HG02571 (cell line): ENCODE measurements at regions not wholly inside any gene's neighbourhood (a gene's known extent, or its start where the extent isn't known, plus 50 kb on each side); places are given as distances from the start of the nearest gene placed in this dataset.

Experiments used
- ATAC-seq: cut with Tn5 transposase; IDR thresholded peaks from one replicate; pipeline ENCODE4 v1.9.1; 2021; ENCODE audit warnings: mild to moderate bottlenecking, moderate library complexity; ENCODE audit not compliant: unreplicated experiment

GRCh38 chr14:62130441-62130840 lies 368.2 kb downstream of the SNAPC1 start:
- no peak for ATAC-seq

DNA sequence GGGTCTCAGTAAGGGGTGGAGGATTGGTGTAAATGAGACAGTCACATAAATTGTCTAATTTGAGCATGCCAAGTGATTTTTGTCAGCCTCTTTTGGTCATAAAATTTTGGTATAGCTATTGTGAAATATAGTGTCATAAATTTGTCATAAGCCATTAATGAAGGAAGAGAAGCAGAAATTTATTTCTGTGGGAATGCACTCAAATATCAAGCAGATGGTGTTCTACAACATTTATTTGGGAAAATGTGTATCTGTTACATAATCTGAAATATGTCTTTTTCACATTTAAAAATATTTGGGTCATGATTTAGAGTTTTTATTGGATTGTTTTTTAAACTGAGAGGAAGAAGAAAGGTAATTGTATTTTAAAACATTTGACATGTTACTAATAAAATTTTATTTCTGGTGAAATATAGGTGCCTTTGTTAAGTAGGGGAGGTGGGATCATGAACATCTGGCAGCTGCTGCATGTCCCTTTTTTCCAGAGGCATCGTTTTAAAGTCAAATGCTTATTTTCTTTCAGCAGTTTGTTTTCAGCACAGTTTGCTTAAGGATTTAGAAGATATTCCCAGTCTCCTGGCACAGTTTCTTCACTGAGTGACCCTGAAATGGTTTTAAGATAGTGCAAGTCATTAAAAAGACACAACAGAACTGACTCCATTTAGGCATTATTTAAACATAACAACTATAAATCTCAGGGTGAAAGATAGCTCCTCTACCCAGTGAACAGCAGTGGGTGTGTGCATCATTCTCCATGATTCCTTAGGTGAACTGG lies 371.7 kb downstream of the SNAPC1 start:
- ATAC-seq = no peak

GRCh38 chr14:62138593-62138992 lies 376.4 kb downstream of the SNAPC1 start:
- ATAC-seq = no peak

GRCh38 chr14:62141139-62141538 lies 378.9 kb downstream of the SNAPC1 start:
- no peak for ATAC-seq

DNA sequence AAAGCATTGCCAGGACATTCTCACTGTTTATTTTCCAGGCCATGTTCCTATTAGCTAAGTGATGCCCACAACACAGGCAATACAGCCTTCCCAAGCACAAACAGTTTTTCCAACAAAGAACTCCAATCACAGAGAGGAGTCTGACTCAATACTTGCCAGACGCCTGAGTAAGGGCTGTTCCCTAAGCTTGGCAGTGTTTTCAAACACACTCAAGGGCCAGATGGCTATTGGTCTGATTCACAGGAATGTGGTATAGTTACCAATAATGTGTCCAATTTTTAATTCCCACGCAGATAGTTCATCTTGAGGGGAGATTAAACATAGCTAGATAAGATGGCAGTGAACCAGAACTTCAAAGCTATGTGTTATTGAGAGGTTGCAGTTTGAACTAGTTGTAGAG lies 381.0 kb downstream of the SNAPC1 start:
- ATAC-seq = no peak

GRCh38 chr14:62144863-62145262 lies 382.6 kb downstream of the SNAPC1 start:
- ATAC-seq = no peak

- ATAC-seq = no peak
Observed at GRCh38 chr14:62146030-62146429, 383.8 kb downstream of the SNAPC1 start.

GRCh38 chr14:62156052-62156451 lies 393.8 kb downstream of the SNAPC1 start:
- ATAC-seq = no peak

GRCh38 chr14:62158779-62159178 lies 396.6 kb downstream of the SNAPC1 start:
- ATAC-seq = no peak

GRCh38 chr14:62159314-62159713 lies 397.1 kb downstream of the SNAPC1 start:
- ATAC-seq = no peak

GRCh38 chr14:62162998-62163589 lies 400.9 kb downstream of the SNAPC1 start:
- ATAC-seq = no peak

DNA sequence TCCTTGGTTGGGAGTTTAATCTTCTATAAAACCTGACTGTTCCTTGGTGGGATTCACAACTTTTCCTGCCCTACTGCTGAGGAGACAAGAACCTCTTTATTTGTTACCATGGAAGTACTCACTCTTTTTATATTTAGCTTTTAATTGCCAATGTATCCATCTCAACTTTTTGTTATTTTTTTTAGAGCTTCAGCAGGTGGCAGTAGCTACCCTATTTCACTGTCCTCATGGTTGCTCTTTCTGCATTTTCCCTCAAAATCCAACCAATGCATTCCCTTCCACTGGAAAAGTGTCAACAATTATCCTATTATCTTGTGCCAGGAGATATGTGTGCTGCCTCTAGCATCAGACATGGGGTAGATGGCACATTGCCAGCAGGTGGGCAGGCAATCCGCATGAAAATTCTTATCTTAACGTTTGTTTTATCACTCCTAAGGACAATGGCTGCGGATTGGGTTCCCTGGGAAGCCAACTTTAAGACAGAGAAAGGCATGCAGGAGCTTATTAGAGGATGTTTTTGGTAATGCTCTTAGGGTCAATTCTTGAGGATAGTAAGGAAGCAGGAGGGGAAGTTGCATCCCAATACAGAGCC lies 406.4 kb downstream of the SNAPC1 start:
- no peak for ATAC-seq

GRCh38 chr14:62179367-62180018 lies 417.3 kb downstream of the SNAPC1 start:
- ATAC-seq = no peak

DNA sequence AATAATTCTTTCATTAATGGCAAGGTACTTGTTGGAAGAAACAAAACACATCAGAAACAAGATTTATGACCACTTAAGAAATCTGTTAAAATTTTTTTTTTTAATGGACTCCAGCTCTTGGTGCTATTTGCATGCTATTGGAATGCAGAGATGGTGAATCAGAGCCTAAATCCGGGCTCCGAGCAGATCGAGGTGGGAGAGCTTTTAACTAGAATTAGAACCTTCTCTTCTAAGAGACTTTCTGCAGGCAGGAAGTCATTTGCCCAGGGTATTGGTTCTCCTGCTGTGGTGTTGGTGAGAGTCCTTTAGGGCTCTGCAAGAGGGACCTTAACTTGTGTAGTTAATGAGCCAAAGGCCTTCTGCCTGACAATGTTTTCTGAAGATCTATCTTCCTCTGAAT lies 419.4 kb downstream of the SNAPC1 start:
- ATAC-seq = no peak

DNA sequence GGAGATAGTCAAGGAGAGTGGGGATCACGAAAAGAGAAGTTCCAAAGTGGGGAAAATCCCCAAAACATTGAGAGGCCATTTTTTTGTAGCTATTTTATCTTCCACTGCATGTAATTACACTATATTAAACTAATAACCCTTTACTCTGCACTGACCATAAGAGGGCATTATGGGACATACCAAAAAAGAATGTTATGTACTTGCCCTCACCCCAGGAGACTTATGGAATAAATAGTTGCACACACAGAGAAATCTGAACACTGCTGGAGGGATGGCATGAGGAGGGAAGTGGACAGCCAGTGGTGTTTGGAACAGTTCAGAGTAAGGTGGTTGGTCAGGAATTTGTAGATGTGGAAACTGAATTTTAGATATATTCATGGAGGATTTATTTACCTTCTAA lies 422.9 kb downstream of the SNAPC1 start:
- ATAC-seq = no peak

- no peak for ATAC-seq
Observed at GRCh38 chr14:62187265-62187664, 425.0 kb downstream of the SNAPC1 start.

DNA sequence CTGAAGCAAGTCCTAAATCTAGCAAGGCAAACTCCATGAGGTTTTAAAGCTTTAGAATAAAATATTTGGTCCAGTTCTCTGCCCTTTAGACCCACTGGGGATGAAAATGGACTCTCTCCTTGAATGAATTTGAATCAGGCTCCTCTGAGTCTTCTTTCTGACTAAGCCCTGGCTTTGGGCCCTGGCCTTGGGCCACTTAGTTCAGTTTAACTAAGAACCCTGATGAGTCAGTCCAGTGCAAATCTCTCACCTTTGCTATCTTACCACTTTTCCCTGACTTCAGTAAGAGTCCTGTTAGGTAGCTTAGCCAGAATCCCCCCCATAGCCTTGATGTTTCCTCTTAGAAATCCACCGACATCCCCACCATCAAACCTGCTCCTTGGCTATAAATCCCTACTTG lies 427.5 kb downstream of the SNAPC1 start:
- no peak for ATAC-seq

DNA sequence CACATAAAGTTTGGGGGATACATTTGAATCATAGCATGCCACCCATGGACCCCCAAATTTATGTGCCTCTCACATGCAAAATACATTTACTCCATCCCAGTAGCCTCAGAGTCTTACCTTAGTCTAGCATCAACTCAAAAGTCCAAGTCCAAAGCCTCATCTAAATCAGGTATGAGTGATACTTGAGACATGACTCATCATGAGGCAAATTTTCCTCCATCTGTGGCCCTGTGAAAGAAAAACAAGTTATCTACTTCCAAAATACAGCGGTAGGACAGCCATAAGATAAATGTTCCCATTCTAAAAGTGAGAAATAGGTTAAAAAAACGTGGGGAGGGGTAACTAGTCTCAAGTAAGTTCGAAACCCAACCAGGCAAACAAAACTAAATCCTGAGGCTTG lies 444.2 kb downstream of the SNAPC1 start:
- no peak for ATAC-seq

- ATAC-seq = no peak
Observed at GRCh38 chr14:62209287-62209899, 447.2 kb downstream of the SNAPC1 start.

DNA sequence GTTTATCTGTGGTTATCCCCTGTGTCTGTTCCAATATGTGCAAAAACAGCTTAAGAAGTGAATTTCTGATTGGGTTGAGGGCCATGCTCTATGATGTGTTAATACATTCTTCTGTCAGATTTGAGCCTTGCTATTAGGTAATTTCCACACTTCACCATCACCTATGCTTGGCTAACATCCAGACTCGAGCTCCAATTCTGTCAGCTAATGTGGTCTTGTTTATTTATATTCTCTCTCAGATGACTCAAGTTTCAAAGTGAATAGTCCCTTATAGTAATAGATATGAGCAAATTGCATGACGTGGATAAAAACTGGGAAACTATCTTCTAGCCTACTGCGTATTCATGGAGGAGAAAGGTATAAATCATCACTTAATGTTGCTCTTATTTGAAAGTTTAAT lies 451.3 kb downstream of the SNAPC1 start:
- ATAC-seq = no peak

DNA sequence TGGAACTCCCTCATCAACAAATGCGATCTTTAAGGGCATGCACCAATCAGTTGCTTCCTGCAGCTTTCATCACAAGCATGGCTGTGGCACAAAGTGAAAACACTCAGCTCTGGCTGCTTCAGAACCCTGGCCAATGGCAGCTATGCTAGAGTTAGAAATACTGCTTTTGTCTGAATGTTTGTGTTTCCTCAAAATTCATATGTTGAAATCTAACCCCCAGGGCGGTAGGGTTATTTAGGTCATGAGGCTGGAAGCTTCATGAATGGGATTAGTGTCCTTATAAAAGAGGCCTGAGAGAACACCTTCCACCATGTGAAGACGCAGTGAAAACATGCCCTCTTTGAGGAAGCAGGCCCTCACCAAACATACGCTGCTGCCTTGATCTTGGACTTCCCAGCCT lies 453.9 kb downstream of the SNAPC1 start:
- ATAC-seq = no peak
